Activated CD4-positive, alpha-beta T cell treated with anti-CD3 and anti-CD28 coated beads for 24 hours (primary cell): ENCODE measurements at regions not wholly inside any gene's neighbourhood (a gene's known extent, or its start where the extent isn't known, plus 50 kb on each side); places are given as distances from the start of the nearest gene placed in this dataset.
"Not testable (repeated sequence)": the region's sequence is repeated elsewhere in the genome, so short reads cannot be mapped to it uniquely, and the experiment has no call there.

Experiments
- DNase-seq, 2 donors: peaks; one replicate each; pipeline ENCODE4 v3.0.0-alpha.2; 2020; ENCODE audit warnings: low read depth in 2 of 2

- DNase-seq: no peak
Observed at GRCh38 chr3:139113993-139114375, 69.3 kb upstream of the PRR23C start.

- DNase-seq: not testable (repeated sequence)
Observed at GRCh38 chr3:139116631-139117030, 71.9 kb upstream of the PRR23C start.

- no peak for DNase-seq
Observed at GRCh38 chr3:139117136-139117675, 72.5 kb upstream of the PRR23C start.

GRCh38 chr3:139117883-139118760, 73.4 kb upstream of the PRR23C start:
- no peak for DNase-seq

GRCh38 chr3:139118835-139119234, 74.1 kb upstream of the PRR23C start:
- DNase-seq: no peak

GRCh38 chr3:139119331-139120025, 74.8 kb upstream of the PRR23C start:
- DNase-seq: no peak

- DNase-seq: no peak
Observed at GRCh38 chr3:139120086-139121056, 75.7 kb upstream of the PRR23C start.

GRCh38 chr3:139121513-139122220, 77.0 kb upstream of the PRR23C start:
- DNase-seq: no peak

- DNase-seq: no peak
Observed at GRCh38 chr3:139122221-139122581, 77.5 kb upstream of the PRR23C start.

GRCh38 chr3:139122612-139123011, 77.9 kb upstream of the PRR23C start:
- no peak for DNase-seq

GRCh38 chr3:139123377-139124095, 78.8 kb upstream of the PRR23C start:
- no peak for DNase-seq

- no peak for DNase-seq
Observed at GRCh38 chr3:139124197-139124596, 79.5 kb upstream of the PRR23C start.

- no peak for DNase-seq
Observed at GRCh38 chr3:139127101-139127500, 82.4 kb upstream of the PRR23C start.

- DNase-seq: not testable (repeated sequence)
Observed at GRCh38 chr3:139127629-139128028, 82.9 kb upstream of the PRR23C start.

GRCh38 chr3:139128803-139129202, 84.1 kb upstream of the PRR23C start:
- no peak for DNase-seq

GRCh38 chr3:139129892-139130291, 85.2 kb upstream of the PRR23C start:
- no peak for DNase-seq

GRCh38 chr3:139130390-139131140, 85.9 kb upstream of the PRR23C start:
- no peak for DNase-seq

GRCh38 chr3:139131951-139132350, 87.3 kb upstream of the PRR23C start:
- no peak for DNase-seq

- DNase-seq: no peak
Observed at GRCh38 chr3:139132976-139133375, 88.3 kb upstream of the PRR23C start.
